Choroid plexus epithelial cell (primary cell): ENCODE measurements at regions not wholly inside any gene's neighbourhood (a gene's known extent, or its start where the extent isn't known, plus 50 kb on each side); places are given as distances from the start of the nearest gene placed in this dataset.

Source experiments
- DNase-seq: peaks from one replicate; pipeline ENCODE4 v3.0.0-alpha.2; 2010; ENCODE audit warnings: low read depth
- H3K4me3 ChIP-seq: 2 replicates; pipeline ENCODE4 v1.5.1; 2011; ENCODE audit warnings: low read depth, mild to moderate bottlenecking, control low read depth, low read length, moderate library complexity
- TF ChIP-seq, protein P1 (sequence below): conservative IDR thresholded peaks from 2 replicates; pipeline ENCODE4 v1.5.1; 2011; ENCODE audit warnings: low read depth, mild to moderate bottlenecking, control low read depth, inconsistent platforms, low read length, moderate library complexity

DNA sequence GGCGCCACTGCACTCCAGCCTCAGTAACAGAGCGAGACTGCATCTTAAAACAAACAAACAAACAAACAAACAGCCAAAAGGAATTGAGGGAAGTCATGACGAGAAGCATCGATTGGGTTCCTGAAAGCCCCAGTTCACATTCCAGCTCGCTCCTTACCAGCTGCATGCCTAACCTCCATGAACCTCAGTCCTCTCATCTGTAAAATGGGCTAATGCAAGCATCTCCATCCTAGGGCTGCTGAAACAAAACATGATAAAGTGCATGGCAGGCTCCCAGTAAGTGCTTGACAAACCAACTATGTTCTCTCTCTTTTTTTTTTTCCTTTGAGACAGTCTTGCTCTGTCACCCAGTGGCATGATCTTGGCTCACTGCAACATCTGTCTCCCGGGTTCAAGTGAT, 79.7 kb upstream of the DISP3 start:
- H3K4me3 ChIP-seq: no peak overlapping the region
- TF ChIP-seq, protein P1, sequence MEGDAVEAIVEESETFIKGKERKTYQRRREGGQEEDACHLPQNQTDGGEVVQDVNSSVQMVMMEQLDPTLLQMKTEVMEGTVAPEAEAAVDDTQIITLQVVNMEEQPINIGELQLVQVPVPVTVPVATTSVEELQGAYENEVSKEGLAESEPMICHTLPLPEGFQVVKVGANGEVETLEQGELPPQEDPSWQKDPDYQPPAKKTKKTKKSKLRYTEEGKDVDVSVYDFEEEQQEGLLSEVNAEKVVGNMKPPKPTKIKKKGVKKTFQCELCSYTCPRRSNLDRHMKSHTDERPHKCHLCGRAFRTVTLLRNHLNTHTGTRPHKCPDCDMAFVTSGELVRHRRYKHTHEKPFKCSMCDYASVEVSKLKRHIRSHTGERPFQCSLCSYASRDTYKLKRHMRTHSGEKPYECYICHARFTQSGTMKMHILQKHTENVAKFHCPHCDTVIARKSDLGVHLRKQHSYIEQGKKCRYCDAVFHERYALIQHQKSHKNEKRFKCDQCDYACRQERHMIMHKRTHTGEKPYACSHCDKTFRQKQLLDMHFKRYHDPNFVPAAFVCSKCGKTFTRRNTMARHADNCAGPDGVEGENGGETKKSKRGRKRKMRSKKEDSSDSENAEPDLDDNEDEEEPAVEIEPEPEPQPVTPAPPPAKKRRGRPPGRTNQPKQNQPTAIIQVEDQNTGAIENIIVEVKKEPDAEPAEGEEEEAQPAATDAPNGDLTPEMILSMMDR: no peak
- DNase-seq: no peak

DNA sequence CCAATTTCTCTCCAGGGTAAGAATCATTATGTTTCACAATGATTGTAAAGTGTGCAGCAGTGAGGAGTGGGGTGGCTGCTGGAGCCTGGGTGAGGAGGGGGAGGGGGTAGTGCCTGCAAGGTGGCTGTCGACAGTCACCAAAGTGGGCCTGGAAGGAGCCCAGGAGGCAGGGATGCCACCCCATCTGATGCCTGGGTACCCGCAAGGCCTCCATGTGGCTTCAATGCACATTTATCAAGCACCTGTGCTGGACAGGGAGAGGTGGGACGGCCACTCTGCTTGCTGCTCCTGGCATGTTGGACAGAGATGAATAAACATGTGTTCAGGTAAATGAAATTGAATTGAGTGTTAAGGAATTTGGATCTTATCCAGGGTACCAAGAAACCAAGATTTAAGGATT, 78.8 kb upstream of the DISP3 start:
- DNase-seq: no peak
- H3K4me3 ChIP-seq: no peak overlapping the region
- TF ChIP-seq, protein P1: no peak

DNA sequence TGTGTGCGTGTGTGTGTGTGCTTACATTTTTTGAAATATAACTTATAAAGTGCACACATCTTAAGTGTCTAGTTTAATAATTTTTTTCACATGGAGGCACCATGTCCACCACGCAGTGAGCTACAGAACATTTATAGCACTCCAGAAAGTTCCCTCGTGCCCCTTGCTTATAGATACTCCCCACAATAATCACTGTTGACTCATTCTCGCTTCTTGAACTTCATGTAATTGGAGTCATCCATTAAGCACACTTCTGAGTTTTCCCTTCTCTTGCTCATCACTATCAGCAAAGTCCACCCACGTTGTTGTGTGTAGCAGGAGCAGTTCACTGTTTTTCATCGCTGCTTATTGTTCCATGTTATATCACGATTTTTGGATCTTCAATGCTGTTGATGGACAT, 78.4 kb upstream of the DISP3 start:
- no peak for DNase-seq
- TF ChIP-seq, protein P1: no peak
- H3K4me3 ChIP-seq: no peak overlapping the region

DNA sequence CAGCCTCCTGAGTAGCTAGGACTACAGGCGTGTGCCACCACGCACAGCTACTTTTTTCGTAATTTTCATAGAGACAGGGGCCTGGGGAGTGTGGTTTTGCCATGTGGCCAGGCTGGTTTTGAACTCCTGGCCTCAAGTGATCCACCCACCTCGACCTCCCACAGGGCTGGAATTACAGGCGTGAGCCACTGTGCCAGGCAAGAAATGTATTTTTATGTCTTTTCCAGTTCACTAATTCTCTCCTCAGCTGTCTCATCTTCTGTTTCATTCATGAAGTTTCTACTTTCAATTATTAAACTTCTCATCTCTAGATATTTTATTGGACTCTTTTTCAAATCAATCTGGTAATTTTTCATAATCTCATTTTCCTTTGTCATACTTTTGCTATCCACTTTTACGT, 72.1 kb upstream of the DISP3 start:
- no peak for DNase-seq
- H3K4me3 ChIP-seq: no peak overlapping the region
- TF ChIP-seq, protein P1: no peak

DNA sequence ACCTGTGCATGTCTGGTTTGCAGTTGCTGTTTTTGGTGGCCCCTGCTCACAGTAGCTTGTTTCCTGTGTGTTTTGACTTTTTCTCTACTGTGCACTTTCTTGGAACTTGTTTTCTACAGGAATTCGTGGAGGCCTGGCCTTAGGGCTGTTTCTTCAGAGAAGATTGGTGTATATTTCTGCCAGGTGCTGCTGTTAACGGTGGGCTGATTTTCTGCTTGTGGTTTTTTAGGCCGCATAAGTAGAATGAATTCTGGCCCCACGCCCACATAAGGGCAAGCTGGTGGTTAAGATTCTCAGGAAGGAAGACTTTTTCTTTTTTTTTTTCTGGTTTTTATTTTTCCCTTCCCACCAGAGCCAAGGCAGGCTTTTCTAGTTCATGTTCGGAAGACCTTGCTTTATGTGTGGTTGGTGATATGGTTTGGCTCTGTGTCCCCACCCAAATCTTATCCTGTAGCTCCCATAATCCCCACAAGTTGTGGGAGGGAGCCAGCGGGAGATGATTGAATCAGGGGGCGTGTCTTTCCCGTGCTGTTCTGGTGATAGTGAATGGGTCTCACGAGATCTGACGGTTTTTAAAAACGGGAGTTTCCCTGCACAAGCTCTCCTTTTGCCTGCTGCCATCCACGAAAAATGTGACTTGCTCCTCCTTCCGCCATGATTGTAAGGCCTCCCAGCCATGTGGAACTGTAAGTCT, 71.5 kb upstream of the DISP3 start:
- H3K4me3 ChIP-seq: no peak overlapping the region
- no peak for DNase-seq
- TF ChIP-seq, protein P1: no peak

DNA sequence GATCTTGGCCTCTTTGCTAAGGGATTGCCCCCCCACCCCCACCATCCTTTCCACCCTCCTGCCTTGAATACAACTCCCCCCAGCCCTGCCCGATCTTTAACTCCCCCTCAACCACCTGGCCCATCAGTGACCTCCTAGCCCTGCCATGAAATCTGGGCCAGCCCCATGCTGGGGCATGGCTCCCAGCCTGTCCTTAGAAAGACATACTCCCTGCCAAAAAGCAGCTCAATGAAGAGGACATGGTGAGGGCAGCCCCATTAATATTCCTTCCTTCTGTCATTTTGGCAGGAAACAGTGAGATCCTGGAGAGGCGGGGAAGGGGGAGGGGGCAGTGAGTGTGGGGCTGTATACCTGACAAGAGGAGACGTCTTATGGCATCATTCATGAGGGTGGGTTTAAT, 66.8 kb upstream of the DISP3 start:
- H3K4me3 ChIP-seq: no peak overlapping the region
- TF ChIP-seq, protein P1: no peak
- no peak for DNase-seq

DNA sequence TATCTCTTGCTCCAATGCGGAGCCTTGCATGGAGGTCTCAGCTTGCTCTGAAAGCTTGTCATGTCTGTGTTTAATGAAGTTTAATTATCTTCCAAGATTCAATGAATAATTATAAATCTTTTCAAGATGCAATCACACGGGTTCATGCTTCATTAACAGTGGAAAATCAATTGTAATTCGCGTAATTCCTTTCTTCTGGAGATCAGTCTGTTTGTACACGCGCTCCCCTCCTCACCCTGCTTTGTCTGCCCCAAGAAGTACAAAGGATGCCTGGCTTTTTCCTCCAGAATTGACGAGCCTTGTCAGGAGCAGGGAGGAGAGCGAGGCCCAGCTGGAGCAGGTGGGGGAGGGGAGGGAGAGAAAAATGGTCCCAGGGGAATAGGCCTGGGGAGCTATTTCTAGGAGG, 65.0 kb upstream of the DISP3 start:
- H3K4me3 ChIP-seq: no peak overlapping the region
- DNase-seq: no peak
- TF ChIP-seq, protein P1: no peak
